AG09319 (cell line): ENCODE measurements at regions not wholly inside any gene's neighbourhood (a gene's known extent, or its start where the extent isn't known, plus 50 kb on each side); places are given as distances from the start of the nearest gene placed in this dataset.

ENCODE experiments used
- DNase-seq: peaks from one replicate; pipeline ENCODE4 v3.0.0-alpha.2; 2010; ENCODE audit warnings: low read depth; ENCODE audit errors: extremely low read depth
- TF ChIP-seq, protein P1 (sequence below): IDR thresholded peaks from 2 replicates; pipeline ENCODE4 v1.5.1; 2011; ENCODE audit warnings: low read depth, mild to moderate bottlenecking, inconsistent platforms, low read length, moderate library complexity

GRCh38 chr14:61618448-61618847, 76.9 kb upstream of the HIF1A start:
- no peak for DNase-seq
- TF ChIP-seq, protein P1, sequence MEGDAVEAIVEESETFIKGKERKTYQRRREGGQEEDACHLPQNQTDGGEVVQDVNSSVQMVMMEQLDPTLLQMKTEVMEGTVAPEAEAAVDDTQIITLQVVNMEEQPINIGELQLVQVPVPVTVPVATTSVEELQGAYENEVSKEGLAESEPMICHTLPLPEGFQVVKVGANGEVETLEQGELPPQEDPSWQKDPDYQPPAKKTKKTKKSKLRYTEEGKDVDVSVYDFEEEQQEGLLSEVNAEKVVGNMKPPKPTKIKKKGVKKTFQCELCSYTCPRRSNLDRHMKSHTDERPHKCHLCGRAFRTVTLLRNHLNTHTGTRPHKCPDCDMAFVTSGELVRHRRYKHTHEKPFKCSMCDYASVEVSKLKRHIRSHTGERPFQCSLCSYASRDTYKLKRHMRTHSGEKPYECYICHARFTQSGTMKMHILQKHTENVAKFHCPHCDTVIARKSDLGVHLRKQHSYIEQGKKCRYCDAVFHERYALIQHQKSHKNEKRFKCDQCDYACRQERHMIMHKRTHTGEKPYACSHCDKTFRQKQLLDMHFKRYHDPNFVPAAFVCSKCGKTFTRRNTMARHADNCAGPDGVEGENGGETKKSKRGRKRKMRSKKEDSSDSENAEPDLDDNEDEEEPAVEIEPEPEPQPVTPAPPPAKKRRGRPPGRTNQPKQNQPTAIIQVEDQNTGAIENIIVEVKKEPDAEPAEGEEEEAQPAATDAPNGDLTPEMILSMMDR: no peak

- DNase-seq: no peak
- TF ChIP-seq, protein P1: no peak
These were observed 75.8 kb upstream of the HIF1A start for GRCh38 chr14:61619494-61619893.

DNA sequence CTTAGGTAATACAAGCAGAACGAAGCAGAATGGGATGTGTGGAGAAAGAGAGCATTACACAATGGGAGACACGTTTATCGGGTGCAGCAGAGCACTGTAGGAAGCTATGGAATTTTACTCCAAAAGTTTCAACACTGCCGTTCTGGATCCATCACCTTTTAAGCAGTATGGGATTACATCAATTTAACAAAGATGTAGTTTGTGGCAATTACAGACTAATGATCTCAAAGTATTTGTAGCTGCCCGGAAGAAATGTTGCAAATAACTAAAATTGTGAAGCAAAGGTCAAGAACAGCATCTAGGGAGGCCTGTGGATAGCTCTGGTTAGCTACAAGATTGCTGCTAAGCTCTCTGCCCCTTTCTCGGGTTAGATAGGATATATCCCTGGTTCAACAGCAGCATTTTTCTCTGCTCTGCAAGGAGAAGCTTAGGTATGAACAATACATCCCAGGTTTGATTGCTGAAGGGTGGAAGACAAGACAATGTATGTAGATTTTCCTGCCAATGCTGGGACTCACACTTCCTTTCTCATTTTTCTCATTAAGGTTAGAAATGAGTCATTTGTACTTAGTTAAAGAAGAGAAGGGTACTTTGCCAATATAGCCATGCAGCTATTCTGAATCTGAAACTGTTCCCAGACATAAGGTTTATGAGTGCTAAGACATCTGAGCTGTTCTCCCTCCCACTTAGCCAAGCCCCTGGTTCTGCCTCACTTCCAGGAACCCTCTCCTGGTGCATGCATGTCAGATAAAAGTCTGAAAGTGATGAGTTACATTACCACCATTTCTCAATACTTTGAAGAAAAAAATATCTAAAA, 75.0 kb upstream of the HIF1A start:
- TF ChIP-seq, protein P1: no peak
- DNase-seq: peak; percentile 87

DNA sequence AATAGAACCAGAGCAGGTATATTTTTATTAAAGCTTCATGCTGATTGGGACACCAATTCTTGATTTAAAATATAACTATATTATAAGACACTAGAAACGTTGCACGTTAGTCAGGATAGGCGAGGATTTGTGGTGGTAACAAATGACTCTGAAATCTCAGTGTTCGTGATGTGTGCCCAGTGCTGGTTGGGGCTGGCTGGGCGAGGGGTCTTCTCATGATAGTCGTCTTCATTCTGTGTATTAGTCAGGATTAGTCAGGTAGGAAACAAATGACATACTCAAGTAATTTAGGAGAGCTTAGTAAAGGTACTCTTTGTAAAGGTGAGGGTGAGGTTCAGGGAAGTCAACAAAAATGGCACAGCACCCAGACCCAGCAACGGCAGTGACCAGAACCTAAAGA, 73.9 kb upstream of the HIF1A start:
- no peak for DNase-seq
- TF ChIP-seq, protein P1: no peak

DNA sequence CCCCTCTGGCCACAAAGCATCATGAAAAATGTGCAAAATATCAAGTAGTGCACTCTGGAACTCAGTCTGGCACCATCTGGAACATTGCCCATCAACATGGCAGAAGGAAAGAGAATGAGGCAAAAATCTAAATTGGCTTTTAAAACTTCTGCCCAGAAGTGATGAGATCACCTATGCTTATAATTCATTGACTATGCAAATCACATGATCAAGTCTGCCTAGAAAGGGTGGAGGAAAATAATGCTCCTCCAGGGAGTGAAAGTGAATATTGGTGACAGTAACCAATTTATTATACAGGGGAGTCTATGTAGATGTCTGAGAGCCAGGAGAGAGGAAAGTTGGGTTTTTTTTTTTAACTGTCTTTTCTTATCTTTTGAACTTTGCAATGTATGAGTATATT, 73.3 kb upstream of the HIF1A start:
- no peak for DNase-seq
- TF ChIP-seq, protein P1: no peak

DNA sequence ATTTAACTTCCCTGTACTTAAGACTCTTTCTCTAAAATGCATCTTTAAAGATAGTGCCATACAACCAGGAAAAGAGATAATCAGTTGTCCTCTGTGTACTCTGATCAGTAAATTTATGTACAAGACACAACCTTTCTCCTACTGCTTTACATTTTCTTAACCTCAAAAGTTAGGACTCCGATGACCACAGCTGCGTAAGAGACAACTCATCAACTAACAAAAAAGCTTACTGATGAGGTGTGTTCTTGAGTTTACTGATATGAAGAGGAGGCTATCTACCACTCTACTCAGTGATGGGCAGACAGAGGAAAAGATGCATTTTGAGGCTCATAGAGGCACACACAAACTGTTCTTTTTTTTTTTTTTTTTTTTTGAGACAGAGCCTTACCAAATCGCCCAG, 71.4 kb upstream of the HIF1A start:
- no peak for DNase-seq
- TF ChIP-seq, protein P1: no peak

- DNase-seq: no peak
- TF ChIP-seq, protein P1: no peak
These were observed 70.1 kb upstream of the HIF1A start for GRCh38 chr14:61625165-61625564.
